PC-3 (cell line): ENCODE measurements at regions not wholly inside any gene's neighbourhood (a gene's known extent, or its start where the extent isn't known, plus 50 kb on each side); places are given as distances from the start of the nearest gene placed in this dataset.

Experiments used
- ATAC-seq: fragments of 200-7000 bp; cut with Tn5 transposase; 2 replicates; pipeline ENCODE4 v1.9.1; 2020; ENCODE audit warnings: mild to moderate bottlenecking, moderate library complexity
- BruUV-seq: library from RNA; stranded (reverse); fragments of 400-500 nt; replicated peaks from 2 replicates; lab custom pipeline; 2021; lab: Mats Ljungman, UMichigan
- CTCF ChIA-PET: fragments of 300-600 bp; sonication (Branson Sonifier 250); formaldehyde crosslinking; loops from one replicate; lab custom pipeline; 2022; ENCODE audit warnings: antibody characterized with exemption; lab: Charles Lee
- POLR2A ChIA-PET: fragments of 300-600 bp; sonication (Branson Sonifier 250); formaldehyde crosslinking; loops from one replicate; lab custom pipeline; 2022; ENCODE audit warnings: antibody characterized with exemption; ENCODE audit not compliant: unreplicated experiment; lab: Charles Lee
- DNase-seq: peaks from one replicate; pipeline ENCODE4 v3.0.0-alpha.2; 2015
- H2AFZ ChIP-seq: fragments of 300-600 bp; sonication (generic); 2 replicates; pipeline ENCODE4 v1.6.0; 2016; ENCODE audit warnings: antibody characterized with exemption, low read length
- H3F3A ChIP-seq: fragments of 300-600 bp; sonication (generic); one replicate; pipeline ENCODE4 v1.6.0; 2017; ENCODE audit warnings: antibody characterized with exemption, low read length, control low read depth, mild to moderate bottlenecking; ENCODE audit not compliant: unreplicated experiment
- H3K27ac ChIP-seq: fragments of 300-600 bp; sonication (generic); 2 replicates; pipeline ENCODE4 v1.5.1; 2016; ENCODE audit warnings: mild to moderate bottlenecking, low read length
- H3K27me3 ChIP-seq: fragments of 300-600 bp; sonication (generic); 2 replicates; pipeline ENCODE4 v1.6.1; 2016; ENCODE audit warnings: low read length, mixed read lengths
- H3K36me3 ChIP-seq: fragments of 300-600 bp; sonication (generic); 2 replicates; pipeline ENCODE4 v1.6.1; 2016; ENCODE audit warnings: low read depth, mixed run types, low read length, mixed read lengths
- H3K4me1 ChIP-seq: fragments of 300-600 bp; sonication (generic); 2 replicates; pipeline ENCODE4 v1.5.1; 2016; ENCODE audit warnings: low read length; ENCODE audit not compliant: insufficient read depth
- H3K4me2 ChIP-seq: fragments of 300-600 bp; sonication (generic); 2 replicates; pipeline ENCODE4 v1.6.0; 2016; ENCODE audit warnings: low read length
- H3K4me3 ChIP-seq: fragments of 300-600 bp; sonication (generic); 2 replicates; pipeline ENCODE4 v1.5.1; 2016; ENCODE audit warnings: mild to moderate bottlenecking, low read length, mixed read lengths
- H3K79me2 ChIP-seq: fragments of 300-600 bp; sonication (generic); 2 replicates; pipeline ENCODE4 v1.6.1; 2017; ENCODE audit warnings: low read length, mixed read lengths
- H3K9ac ChIP-seq: fragments of 300-600 bp; sonication (generic); 2 replicates; pipeline ENCODE4 v1.6.0; 2016; ENCODE audit warnings: mild to moderate bottlenecking, low read length
- H3K9me2 ChIP-seq: fragments of 300-600 bp; sonication (generic); replicated peaks from 2 replicates; pipeline ENCODE4 v1.6.1; 2016; ENCODE audit warnings: mixed run types, low read length, mixed read lengths
- H3K9me3 ChIP-seq: fragments of 300-600 bp; sonication (generic); 2 replicates; pipeline ENCODE4 v1.6.1; 2016; ENCODE audit warnings: low read length, mixed read lengths
- H4K20me1 ChIP-seq: fragments of 300-600 bp; sonication (generic); 2 replicates; pipeline ENCODE4 v1.6.1; 2016; ENCODE audit warnings: low read length, mixed read lengths
- EZH2 ChIP-seq: fragments of 300-600 bp; sonication (generic); IDR thresholded peaks from one replicate; pipeline ENCODE4 v1.6.1; 2017; ENCODE audit warnings: antibody characterized with exemption, mild to moderate bottlenecking, low read length; ENCODE audit not compliant: unreplicated experiment
- EZH2phosphoT487 ChIP-seq: fragments of 300-600 bp; sonication (generic); IDR thresholded peaks from 2 replicates; pipeline ENCODE4 v1.6.1; 2018; ENCODE audit warnings: mild to moderate bottlenecking, antibody characterized with exemption, low read length, borderline replicate concordance
- intact Hi-C: fragments of 100-400 bp; cut with micrococcal nuclease; formaldehyde crosslinking; loops from 2 replicates; pipeline ENCODE4 v1.9.0; 2023
- TF ChIP-seq, protein P1 (sequence below): fragments of 300-600 bp; sonication (generic); conservative IDR thresholded peaks from 2 replicates; pipeline ENCODE4 v1.5.1; 2017; ENCODE audit warnings: antibody characterized with exemption, low read depth, mild to moderate bottlenecking, low read length

- POLR2A ChIA-PET: no interaction called here
These were observed 325.4 kb upstream of the SEL1L start for GRCh38 chr14:81859046-81859445.

DNA sequence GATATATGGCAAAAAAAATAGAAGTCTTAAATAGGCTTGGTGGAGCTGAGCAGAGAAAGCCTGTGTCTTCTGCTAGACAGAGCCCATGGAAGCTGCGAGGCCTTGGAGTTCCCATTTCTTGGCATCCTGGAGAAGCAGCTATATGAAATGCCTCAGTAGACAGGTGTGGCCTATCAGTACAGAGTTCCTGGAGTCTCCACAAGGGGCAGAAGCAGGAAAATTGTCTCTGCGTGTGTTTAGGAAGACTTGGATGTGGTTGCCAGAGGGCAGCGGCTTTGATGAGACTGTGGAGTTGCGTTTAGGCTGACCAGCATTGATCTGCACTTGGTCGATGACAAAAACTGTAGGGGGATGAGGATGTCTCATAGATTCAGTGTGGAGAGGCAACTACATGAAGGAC lies 334.5 kb upstream of the SEL1L start:
- Histone ChIP-seq H3K9me3 (no peaks in the 10 kb centered on the region), H3K9ac (no peak overlapping the region), H3K4me2 (no peak overlapping the region), H3F3A (no peaks in the 10 kb centered on the region), H3K4me3 (no peak overlapping the region), H3K36me3 (no peaks in the 10 kb centered on the region), H3K79me2 (no peaks in the 10 kb centered on the region), H3K27ac (no peak overlapping the region), H4K20me1 (no peaks in the 10 kb centered on the region), H3K27me3 (no peaks in the 10 kb centered on the region), H3K4me1 (no peaks in the 10 kb centered on the region), H3K9me2 (no peaks in the 10 kb centered on the region), H2AFZ (no peak overlapping the region)
- ChIA-PET POLR2A (no interaction called here), CTCF (no interaction called here)
- no peak for DNase-seq
- ATAC-seq: no peak
- BruUV-seq: no TSS peak
- TF ChIP-seq, protein P1, sequence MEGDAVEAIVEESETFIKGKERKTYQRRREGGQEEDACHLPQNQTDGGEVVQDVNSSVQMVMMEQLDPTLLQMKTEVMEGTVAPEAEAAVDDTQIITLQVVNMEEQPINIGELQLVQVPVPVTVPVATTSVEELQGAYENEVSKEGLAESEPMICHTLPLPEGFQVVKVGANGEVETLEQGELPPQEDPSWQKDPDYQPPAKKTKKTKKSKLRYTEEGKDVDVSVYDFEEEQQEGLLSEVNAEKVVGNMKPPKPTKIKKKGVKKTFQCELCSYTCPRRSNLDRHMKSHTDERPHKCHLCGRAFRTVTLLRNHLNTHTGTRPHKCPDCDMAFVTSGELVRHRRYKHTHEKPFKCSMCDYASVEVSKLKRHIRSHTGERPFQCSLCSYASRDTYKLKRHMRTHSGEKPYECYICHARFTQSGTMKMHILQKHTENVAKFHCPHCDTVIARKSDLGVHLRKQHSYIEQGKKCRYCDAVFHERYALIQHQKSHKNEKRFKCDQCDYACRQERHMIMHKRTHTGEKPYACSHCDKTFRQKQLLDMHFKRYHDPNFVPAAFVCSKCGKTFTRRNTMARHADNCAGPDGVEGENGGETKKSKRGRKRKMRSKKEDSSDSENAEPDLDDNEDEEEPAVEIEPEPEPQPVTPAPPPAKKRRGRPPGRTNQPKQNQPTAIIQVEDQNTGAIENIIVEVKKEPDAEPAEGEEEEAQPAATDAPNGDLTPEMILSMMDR: no peak
- TF ChIP-seq EZH2phosphoT487: no peak
- TF ChIP-seq EZH2: no peak
- intact Hi-C loops: no loop called here

More at GRCh38 chr14:81859046-81859445, 325.4 kb upstream of the SEL1L start:
- Histone ChIP-seq H3K9ac (no peak overlapping the region), H3K27me3 (no peaks in the 10 kb centered on the region), H3K79me2 (no peaks in the 10 kb centered on the region), H3K9me2 (no peaks in the 10 kb centered on the region), H3F3A (no peaks in the 10 kb centered on the region), H3K36me3 (no peaks in the 10 kb centered on the region), H3K4me1 (no peaks in the 10 kb centered on the region), H2AFZ (no peak overlapping the region), H3K27ac (no peak overlapping the region), H3K4me2 (no peak overlapping the region), H3K4me3 (no peak overlapping the region), H3K9me3 (0 out of 2 replicates have a peak, but pooled peaks cover 5% of the 10 kb centered on the region), H4K20me1 (no peaks in the 10 kb centered on the region)
- intact Hi-C loops: no loop called here
- no TSS peak for BruUV-seq
- no peak for DNase-seq
- no peak for ATAC-seq
- TF ChIP-seq EZH2 (no peak), EZH2phosphoT487 (no peak)
- TF ChIP-seq, protein P1: no peak
- CTCF ChIA-PET: no interaction called here

GRCh38 chr14:81871706-81872105 lies 338.1 kb upstream of the SEL1L start:
- CTCF ChIA-PET: no interaction called here

More at GRCh38 chr14:81871706-81872105, 338.1 kb upstream of the SEL1L start:
- POLR2A ChIA-PET: no interaction called here
- no peaks in the 10 kb centered on the region for H3K36me3 ChIP-seq
- H3K9me3 ChIP-seq: no peaks in the 10 kb centered on the region
- H3F3A ChIP-seq: no peaks in the 10 kb centered on the region
- no peaks in the 10 kb centered on the region for H3K9me2 ChIP-seq
- no peaks in the 10 kb centered on the region for H4K20me1 ChIP-seq
- ATAC-seq (no peak), DNase-seq (no peak)
- H3K27me3 ChIP-seq: no peaks in the 10 kb centered on the region
- no peaks in the 10 kb centered on the region for H3K4me1 ChIP-seq
- H3K79me2 ChIP-seq: no peaks in the 10 kb centered on the region
- H3K27ac ChIP-seq: no peak overlapping the region
- no peak overlapping the region for H3K4me3 ChIP-seq
- H3K4me2 ChIP-seq: no peak overlapping the region
- H3K9ac ChIP-seq: no peak overlapping the region
- TF ChIP-seq EZH2phosphoT487: no peak
- no peak for TF ChIP-seq EZH2
- TF ChIP-seq, protein P1: no peak
- intact Hi-C loops: no loop called here
- no peak overlapping the region for H2AFZ ChIP-seq
- BruUV-seq: no TSS peak
